Testis (tissue), 2 donors: ENCODE measurements at regions not wholly inside any gene's neighbourhood (a gene's known extent, or its start where the extent isn't known, plus 50 kb on each side); places are given as distances from the start of the nearest gene placed in this dataset.

Experiments
- POLR2A ChIP-seq: fragments of 450-650 bp; IDR thresholded peaks from one replicate; pipeline ENCODE4 v1.6.1; 2017; ENCODE audit warnings: antibody characterized with exemption, mild to moderate bottlenecking, moderate library complexity
- TF ChIP-seq, protein P1 (sequence below), 3 experiments: fragments of 450-650 bp in 2 of 3; fragments of 200-600 bp in 1 of 3; sonication (generic) in 1 of 3; IDR thresholded peaks; one replicate each; pipeline ENCODE4 v1.5.1; 2016 to 2019; ENCODE audit warnings: antibody characterized with exemption in 3 of 3, mild to moderate bottlenecking in 2 of 3, moderate library complexity in 1 of 3

GRCh38 chr6:50600280-50600679, 113.0 kb upstream of the TFAP2D start:
- TF ChIP-seq, protein P1, sequence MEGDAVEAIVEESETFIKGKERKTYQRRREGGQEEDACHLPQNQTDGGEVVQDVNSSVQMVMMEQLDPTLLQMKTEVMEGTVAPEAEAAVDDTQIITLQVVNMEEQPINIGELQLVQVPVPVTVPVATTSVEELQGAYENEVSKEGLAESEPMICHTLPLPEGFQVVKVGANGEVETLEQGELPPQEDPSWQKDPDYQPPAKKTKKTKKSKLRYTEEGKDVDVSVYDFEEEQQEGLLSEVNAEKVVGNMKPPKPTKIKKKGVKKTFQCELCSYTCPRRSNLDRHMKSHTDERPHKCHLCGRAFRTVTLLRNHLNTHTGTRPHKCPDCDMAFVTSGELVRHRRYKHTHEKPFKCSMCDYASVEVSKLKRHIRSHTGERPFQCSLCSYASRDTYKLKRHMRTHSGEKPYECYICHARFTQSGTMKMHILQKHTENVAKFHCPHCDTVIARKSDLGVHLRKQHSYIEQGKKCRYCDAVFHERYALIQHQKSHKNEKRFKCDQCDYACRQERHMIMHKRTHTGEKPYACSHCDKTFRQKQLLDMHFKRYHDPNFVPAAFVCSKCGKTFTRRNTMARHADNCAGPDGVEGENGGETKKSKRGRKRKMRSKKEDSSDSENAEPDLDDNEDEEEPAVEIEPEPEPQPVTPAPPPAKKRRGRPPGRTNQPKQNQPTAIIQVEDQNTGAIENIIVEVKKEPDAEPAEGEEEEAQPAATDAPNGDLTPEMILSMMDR (IDR thresholded peaks at IDR 0.05) = no peak
- no peak for TF ChIP-seq POLR2A
